Brain pericyte (primary cell): ENCODE measurements at regions not wholly inside any gene's neighbourhood (a gene's known extent, or its start where the extent isn't known, plus 50 kb on each side); places are given as distances from the start of the nearest gene placed in this dataset.
"Not testable (repeated sequence)": the region's sequence is repeated elsewhere in the genome, so short reads cannot be mapped to it uniquely, and the experiment has no call there.

Experiments
- DNase-seq: peaks from one replicate; pipeline ENCODE4 v3.0.0-alpha.2; 2012; ENCODE audit warnings: low read depth, low spot score

GRCh38 chr12:73506611-73507010 is 1031.0 kb upstream of the ATXN7L3B start:
- no peak for DNase-seq

- DNase-seq, result no peak
Measured at GRCh38 chr12:73514672-73515071, 1023.0 kb upstream of the ATXN7L3B start.

- no peak for DNase-seq
Measured at GRCh38 chr12:73517859-73518258, 1019.8 kb upstream of the ATXN7L3B start.

GRCh38 chr12:73529231-73529630 is 1008.4 kb upstream of the ATXN7L3B start:
- DNase-seq, result no peak

GRCh38 chr12:73529954-73530353 is 1007.7 kb upstream of the ATXN7L3B start:
- DNase-seq, result no peak

- DNase-seq, result no peak
Measured at GRCh38 chr12:73531752-73532151, 1005.9 kb upstream of the ATXN7L3B start.

- no peak for DNase-seq
Measured at GRCh38 chr12:73547421-73547820, 990.2 kb upstream of the ATXN7L3B start.

- DNase-seq, result no peak
Measured at GRCh38 chr12:73585136-73585535, 952.5 kb upstream of the ATXN7L3B start.

- no peak for DNase-seq
Measured at GRCh38 chr12:73589220-73589619, 948.4 kb upstream of the ATXN7L3B start.

GRCh38 chr12:73598626-73599025 is 939.0 kb upstream of the ATXN7L3B start:
- DNase-seq, result no peak

- DNase-seq, result no peak
Measured at GRCh38 chr12:73599268-73599667, 938.4 kb upstream of the ATXN7L3B start.

GRCh38 chr12:73605925-73606324 is 931.7 kb upstream of the ATXN7L3B start:
- not testable (repeated sequence) for DNase-seq

- DNase-seq, result no peak
Measured at GRCh38 chr12:73612551-73612950, 925.1 kb upstream of the ATXN7L3B start.

GRCh38 chr12:73623421-73623820 is 914.2 kb upstream of the ATXN7L3B start:
- DNase-seq, result no peak

GRCh38 chr12:73625226-73625625 is 912.4 kb upstream of the ATXN7L3B start:
- no peak for DNase-seq

GRCh38 chr12:73629171-73629570 is 908.5 kb upstream of the ATXN7L3B start:
- DNase-seq, result no peak

GRCh38 chr12:73629893-73630831 is 907.5 kb upstream of the ATXN7L3B start:
- DNase-seq, result no peak

- DNase-seq, result no peak
Measured at GRCh38 chr12:73632191-73632590, 905.4 kb upstream of the ATXN7L3B start.

- no peak for DNase-seq
Measured at GRCh38 chr12:73632661-73633060, 905.0 kb upstream of the ATXN7L3B start.

GRCh38 chr12:73639397-73639796 is 898.2 kb upstream of the ATXN7L3B start:
- DNase-seq, result not testable (repeated sequence)

GRCh38 chr12:73656375-73656774 is 881.3 kb upstream of the ATXN7L3B start:
- no peak for DNase-seq

- DNase-seq, result no peak
Measured at GRCh38 chr12:73659802-73660201, 877.8 kb upstream of the ATXN7L3B start.

GRCh38 chr12:73665193-73665592 is 872.4 kb upstream of the ATXN7L3B start:
- DNase-seq, result no peak
